ENCODE measurements at regions not wholly inside any gene's neighbourhood (a gene's known extent, or its start where the extent isn't known, plus 50 kb on each side); places are given as distances from the start of the nearest gene placed in this dataset.

DNA sequence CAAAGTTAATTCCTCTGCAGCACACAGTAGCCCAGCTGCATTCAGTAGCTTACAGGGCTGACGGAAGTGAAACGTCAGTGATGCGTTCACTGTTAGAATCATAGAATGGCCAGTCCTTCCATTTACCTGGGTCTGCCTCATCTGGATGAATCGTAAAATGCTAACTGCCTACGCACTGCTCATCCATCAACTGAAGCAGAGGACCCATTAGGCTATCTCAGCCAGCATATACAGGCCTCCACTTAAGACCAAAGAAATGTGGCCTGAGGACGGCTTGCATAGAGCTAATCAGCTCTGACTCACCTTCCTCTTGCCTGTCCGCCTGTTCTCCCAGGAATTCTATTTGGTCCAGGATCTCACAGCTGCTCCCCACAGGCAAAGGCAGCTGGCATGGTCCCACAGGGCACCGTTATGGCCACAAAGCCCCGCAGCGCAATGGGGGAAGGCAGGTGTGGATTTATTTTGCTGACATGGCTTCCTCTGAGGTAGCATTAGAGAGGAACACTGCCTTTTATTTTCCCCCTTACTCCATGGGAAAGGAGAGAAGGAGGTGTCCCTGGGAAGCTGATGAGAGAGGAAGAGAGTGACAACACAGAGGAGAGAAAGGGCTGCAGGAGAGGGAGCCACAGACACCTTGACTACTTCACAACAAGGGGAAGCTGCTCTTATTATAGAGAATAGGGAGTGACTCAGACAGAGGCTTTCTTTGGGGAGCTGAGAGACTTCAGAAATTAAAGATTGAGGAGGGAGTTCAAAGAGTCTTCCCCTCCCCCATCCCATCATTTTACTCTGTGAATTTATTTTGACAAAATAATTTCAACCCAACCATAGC is 177.6 kb downstream of the HHIPL2 start:
- Histone ChIP-seq H3K4me3 (ENCODE audit: extremely low read depth in 1 of 4, insufficient read depth in 2 of 4, low read depth in 3 of 4, low read length in 4 of 4) (no peak overlapping the region), H4K8ac (ENCODE audit: extremely low read depth, insufficient read depth, low read length) (no peak overlapping the region), H3K27me3 (replicated peaks in 1 of 4; ENCODE audit: control insufficient read depth in 3 of 4, extremely low read depth in 1 of 4, insufficient read depth in 3 of 4, low read length in 3 of 4) (no peaks in the 10 kb centered on the region), H2BK5ac (ENCODE audit: low read depth, low read length) (no peak overlapping the region), H3K79me2 (ENCODE audit: control insufficient read depth in 1 of 2, insufficient read depth in 2 of 2, low read length in 2 of 2) (no peaks in the 10 kb centered on the region), H3K23me2 (ENCODE audit: low read depth, low read length) (no peaks in the 10 kb centered on the region), H3K4me2 (ENCODE audit: insufficient read depth in 1 of 2, low read depth in 2 of 2, low read length in 2 of 2) (no peak overlapping the region), H2BK120ac (replicated peaks; ENCODE audit: low read depth, low read length) (no peak overlapping the region), H3K18ac (ENCODE audit: extremely low read depth, low read length) (no peak overlapping the region), H4K5ac (ENCODE audit: insufficient read length, low read depth, low read length) (no peak overlapping the region), H2BK15ac (ENCODE audit: low read length) (no peak overlapping the region), H2BK20ac (ENCODE audit: low read length) (no peak overlapping the region), H3K14ac (ENCODE audit: insufficient read length) (no peak overlapping the region), H3K56ac (replicated peaks; ENCODE audit: insufficient read length, low read depth, low read length) (no peak overlapping the region), H3K9ac (replicated peaks in 1 of 4; ENCODE audit: extremely low read depth in 1 of 4, low read depth in 3 of 4, low read length in 3 of 4) (no peak overlapping the region), H3K9me3 (ENCODE audit: insufficient read depth in 2 of 2, low read depth in 1 of 2, low read length in 1 of 2) (no peaks in the 10 kb centered on the region), H3K23ac (ENCODE audit: insufficient read length) (no peak overlapping the region), H3K4ac (replicated peaks; ENCODE audit: insufficient read length, low read depth, low read length) (no peak overlapping the region), H2BK12ac (ENCODE audit: low read depth, low read length) (no peak overlapping the region), H2AK5ac (ENCODE audit: low read depth, low read length) (no peak overlapping the region), H3K27ac (ENCODE audit: low read depth, low read length) (no peak overlapping the region), H4K91ac (replicated peaks; ENCODE audit: insufficient read length, low read length) (no peak overlapping the region), H3K79me1 (ENCODE audit: low read depth, low read length) (no peaks in the 10 kb centered on the region), H2AFZ (ENCODE audit: low read length) (no peak overlapping the region), H3K36me3 (ENCODE audit: control insufficient read depth in 2 of 4, insufficient read depth in 4 of 4, low read length in 3 of 4) (no peaks in the 10 kb centered on the region), H4K20me1 (replicated peaks in 1 of 2; ENCODE audit: control insufficient read depth in 1 of 2, insufficient read depth in 2 of 2, low read length in 2 of 2) (no peaks in the 10 kb centered on the region), H3K4me1 (replicated peaks in 1 of 4; ENCODE audit: control insufficient read depth in 3 of 4, insufficient read depth in 4 of 4, low read length in 3 of 4) (no peaks in the 10 kb centered on the region; a peak in 1 of 7 replicates)
- WGBS, 2 experiments (ENCODE audit: extremely low coverage in 1 of 2, insufficient coverage in 1 of 2, insufficient read length in 1 of 2, insufficient replicate concordance in 2 of 2, low coverage in 1 of 2, low lambda C conversion rate in 2 of 2, missing lambda C conversion rate in 1 of 2) = 91% methylated on average over 10 of the region's 10 CpGs; no CpG with 5 or more reads in 1 of the 2 experiments
- ChIA-PET CTCF (ENCODE audit: partially characterized antibody) (interaction anchor here (1.5 kb wide), 1 partner anchor 16 kb away, joined by 7 read pairs; no protein-coding TSS in a partner anchor), POLR2A (ENCODE audit: partially characterized antibody) (no interaction called here)
- FAIRE-seq (no peak), DNase-seq (ENCODE audit: low read depth in 1 of 2, low spot score in 2 of 2) (no peak)
- no peak for TF ChIP-seq JUN (IDR thresholded peaks at IDR 0.05; ENCODE audit: low read depth, low read length)
- TF ChIP-seq HDAC6 (IDR thresholded peaks at IDR 0.05; ENCODE audit: low read depth, low read length) = no peak
- TF ChIP-seq BCL11A (IDR thresholded peaks at IDR 0.05; ENCODE audit: low read depth in 2 of 2, low read length in 2 of 2) = no peak
- no peak for TF ChIP-seq GABPA (IDR thresholded peaks at IDR 0.05; ENCODE audit: borderline replicate concordance, insufficient read depth, low read length)
- no peak for TF ChIP-seq JUND (IDR thresholded peaks at IDR 0.05; ENCODE audit: low read length)
- no peak for TF ChIP-seq SIX5 (IDR thresholded peaks at IDR 0.05; ENCODE audit: low read depth, low read length)
- TF ChIP-seq RNF2 (IDR thresholded peaks at IDR 0.05; ENCODE audit: borderline replicate concordance, low read depth, low read length, missing control alignments, poor library complexity, severe bottlenecking) = no peak
- no peak for TF ChIP-seq POLR2A (IDR thresholded peaks at IDR 0.05; ENCODE audit: control extremely low read depth in 1 of 2, low read depth in 2 of 2, low read length in 2 of 2)
- no peak for TF ChIP-seq SIRT6 (IDR thresholded peaks at IDR 0.05; ENCODE audit: low read length)
- no peak for TF ChIP-seq SP2 (IDR thresholded peaks at IDR 0.05; ENCODE audit: low read length)
- TF ChIP-seq, protein P1, sequence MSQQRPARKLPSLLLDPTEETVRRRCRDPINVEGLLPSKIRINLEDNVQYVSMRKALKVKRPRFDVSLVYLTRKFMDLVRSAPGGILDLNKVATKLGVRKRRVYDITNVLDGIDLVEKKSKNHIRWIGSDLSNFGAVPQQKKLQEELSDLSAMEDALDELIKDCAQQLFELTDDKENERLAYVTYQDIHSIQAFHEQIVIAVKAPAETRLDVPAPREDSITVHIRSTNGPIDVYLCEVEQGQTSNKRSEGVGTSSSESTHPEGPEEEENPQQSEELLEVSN (IDR thresholded peaks at IDR 0.05) = no peak
- TF ChIP-seq KDM4A (IDR thresholded peaks at IDR 0.05; ENCODE audit: low read depth, low read length, severe bottlenecking) = no peak
- TF ChIP-seq SP4 (IDR thresholded peaks at IDR 0.05; ENCODE audit: low read length) = no peak

Data from H1 (cell line).